Nephron progenitor cell (in vitro differentiated cells): ENCODE measurements at regions not wholly inside any gene's neighbourhood (a gene's known extent, or its start where the extent isn't known, plus 50 kb on each side); places are given as distances from the start of the nearest gene placed in this dataset.

ENCODE experiments used
- DNase-seq: peaks from one replicate; pipeline ENCODE4 v3.0.0; 2021
- H3K27ac Mint-ChIP-seq: 2 replicates; pipeline ENCODE4 v1.8.0; 2021; ENCODE audit warnings: mild to moderate bottlenecking, moderate library complexity, mixed read lengths
- H3K27me3 Mint-ChIP-seq: 2 replicates; pipeline ENCODE4 v1.8.0; 2021; ENCODE audit warnings: mild to moderate bottlenecking, low read depth, mixed read lengths; ENCODE audit not compliant: poor library complexity
- H3K36me3 Mint-ChIP-seq: 2 replicates; pipeline ENCODE4 v1.8.0; 2021; ENCODE audit warnings: low read depth, mixed read lengths
- H3K4me1 Mint-ChIP-seq: 2 replicates; pipeline ENCODE4 v1.8.0; 2021; ENCODE audit warnings: mixed read lengths
- H3K4me3 Mint-ChIP-seq: 2 replicates; pipeline ENCODE4 v1.8.0; 2021; ENCODE audit warnings: mild to moderate bottlenecking, moderate library complexity, mixed read lengths
- H3K9me3 Mint-ChIP-seq: 2 replicates; pipeline ENCODE4 v1.8.0; 2021; ENCODE audit warnings: mild to moderate bottlenecking, moderate library complexity, mixed read lengths
- CTCF ChIP-seq: fragments of 200-600 bp; sonication (generic); IDR thresholded peaks from 2 replicates; pipeline ENCODE4 v1.5.0; 2021; ENCODE audit warnings: antibody characterized with exemption

DNA sequence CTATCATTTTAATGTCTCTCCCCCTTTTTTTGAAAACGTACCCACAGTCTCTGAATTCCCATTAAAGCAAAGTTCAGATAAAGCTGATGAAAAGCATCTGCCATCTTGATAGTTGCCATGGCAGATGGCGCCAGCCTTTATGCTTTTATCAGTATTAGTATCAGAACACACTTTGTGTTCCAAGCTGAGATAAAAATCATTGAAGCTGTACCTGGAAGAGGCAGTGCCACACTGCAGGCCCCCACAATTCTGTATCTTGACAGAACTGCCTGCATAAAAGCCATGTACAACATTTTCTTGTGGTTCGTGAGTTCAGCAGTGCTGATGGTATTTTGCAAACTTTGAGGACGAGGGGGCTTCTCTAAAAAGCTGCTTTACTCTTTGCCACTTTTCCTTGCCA lies 311.7 kb downstream of the SATB1 start:
- no peak for TF ChIP-seq CTCF
- H3K4me1 Mint-ChIP-seq: peaks cover 22% of the 10 kb centered on the region
- H3K36me3 Mint-ChIP-seq: peaks cover 6% of the 10 kb centered on the region
- peaks cover 2% of the 10 kb centered on the region for H3K27me3 Mint-ChIP-seq
- H3K9me3 Mint-ChIP-seq: peaks cover 7% of the 10 kb centered on the region
- DNase-seq: no peak
- H3K27ac Mint-ChIP-seq: no peak overlapping the region
- H3K4me3 Mint-ChIP-seq: no peak overlapping the region

DNA sequence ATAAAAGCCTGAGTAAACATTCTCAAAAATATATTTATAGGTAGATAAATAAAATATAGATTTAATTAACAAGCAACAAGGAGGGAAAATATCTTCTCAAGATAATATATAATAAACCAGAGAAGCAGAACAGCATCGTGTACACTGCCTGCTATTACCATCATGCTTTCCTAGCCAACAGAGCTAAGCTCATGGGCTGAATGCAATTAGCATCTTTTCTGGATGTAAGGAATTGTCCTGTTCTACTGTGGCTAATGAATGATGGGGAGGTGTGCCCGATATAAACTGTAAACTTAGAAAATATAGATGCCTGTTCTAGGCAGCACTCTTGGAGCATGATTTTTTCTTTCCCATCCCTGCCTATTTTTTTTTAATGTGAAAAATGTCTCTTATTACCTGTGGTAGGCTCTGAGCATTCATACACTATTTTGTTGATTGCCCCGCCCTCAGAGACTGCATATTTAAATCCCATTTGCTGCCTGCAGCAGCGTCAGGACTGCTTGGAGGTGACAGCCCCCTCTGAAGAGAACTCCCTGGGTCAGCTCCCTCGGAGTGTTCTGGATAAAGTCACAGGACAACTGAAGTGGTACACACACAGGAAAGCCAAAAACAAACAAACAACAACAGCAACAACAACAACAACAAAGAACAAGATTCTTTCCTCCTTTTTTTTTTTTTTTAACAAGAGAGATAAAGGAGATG lies 312.3 kb downstream of the SATB1 start:
- peaks cover 7% of the 10 kb centered on the region for H3K9me3 Mint-ChIP-seq
- H3K27me3 Mint-ChIP-seq: peaks cover 2% of the 10 kb centered on the region
- peaks cover 22% of the 10 kb centered on the region for H3K4me1 Mint-ChIP-seq
- no peak for DNase-seq
- no peak overlapping the region for H3K4me3 Mint-ChIP-seq
- H3K27ac Mint-ChIP-seq: no peak overlapping the region
- peaks cover 11% of the 10 kb centered on the region for H3K36me3 Mint-ChIP-seq
- no peak for TF ChIP-seq CTCF

GRCh38 chr3:18111796-18112232 lies 313.3 kb downstream of the SATB1 start:
- Mint-ChIP-seq H3K27me3 (peaks cover 2% of the 10 kb centered on the region), H3K36me3 (peaks cover 11% of the 10 kb centered on the region), H3K9me3 (peaks cover 7% of the 10 kb centered on the region), H3K27ac (peak overlapping the region; percentile 42), H3K4me1 (peaks cover 22% of the 10 kb centered on the region), H3K4me3 (no peak overlapping the region)
- DNase-seq: peak; percentile 43
- no peak for TF ChIP-seq CTCF

DNA sequence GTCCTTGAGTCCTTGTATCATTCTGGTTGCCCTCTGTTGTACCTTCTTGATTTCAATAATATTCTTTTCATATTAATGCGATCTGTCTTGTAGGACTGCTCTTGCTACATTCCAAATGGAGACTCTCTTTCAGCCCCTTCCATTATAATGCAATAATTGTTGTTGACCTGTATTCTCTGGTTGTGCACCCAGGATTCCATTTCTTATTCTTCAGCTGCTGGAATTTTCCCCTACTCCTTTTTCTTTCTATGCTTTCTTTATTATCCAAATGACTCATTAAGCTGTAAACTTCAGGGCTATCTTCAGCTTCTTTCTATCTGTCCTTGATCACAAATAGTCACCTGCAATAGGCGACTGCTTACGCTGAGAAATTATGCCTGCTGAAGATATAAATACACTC lies 321.5 kb downstream of the SATB1 start:
- H3K27ac Mint-ChIP-seq: no peak overlapping the region

DNA sequence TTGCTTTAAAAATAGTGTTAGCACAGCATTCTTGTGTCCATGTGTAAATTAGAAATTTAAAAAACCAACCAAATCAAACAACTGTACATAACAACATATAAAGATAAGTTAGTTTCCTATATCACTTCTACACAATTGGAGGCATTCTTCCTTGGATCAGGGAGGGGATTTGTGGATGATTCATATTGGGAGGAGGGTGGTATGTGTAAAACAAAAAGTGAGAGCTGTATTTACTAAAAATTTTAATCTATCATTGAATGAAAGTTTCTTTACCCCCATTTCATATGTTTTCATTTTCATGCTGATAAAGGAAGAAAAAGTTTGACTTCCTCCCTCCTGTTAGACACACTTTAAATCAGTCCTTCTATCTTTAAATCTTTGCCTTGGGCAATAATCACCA lies 325.0 kb downstream of the SATB1 start:
- no peak for TF ChIP-seq CTCF
- DNase-seq: no peak
- no peaks in the 10 kb centered on the region for H3K4me1 Mint-ChIP-seq
- H3K4me3 Mint-ChIP-seq: no peak overlapping the region
- no peak overlapping the region for H3K27ac Mint-ChIP-seq
- peaks cover 23% of the 10 kb centered on the region for H3K9me3 Mint-ChIP-seq
- peaks cover 4% of the 10 kb centered on the region for H3K27me3 Mint-ChIP-seq
- H3K36me3 Mint-ChIP-seq: peaks cover 23% of the 10 kb centered on the region

More for the DNA sequence above, 321.5 kb downstream of the SATB1 start:
- DNase-seq: no peak
- TF ChIP-seq CTCF: no peak
- H3K27me3 Mint-ChIP-seq: no peaks in the 10 kb centered on the region
- H3K4me3 Mint-ChIP-seq: no peak overlapping the region
- no peaks in the 10 kb centered on the region for H3K4me1 Mint-ChIP-seq
- no peaks in the 10 kb centered on the region for H3K9me3 Mint-ChIP-seq
- peaks cover 4% of the 10 kb centered on the region for H3K36me3 Mint-ChIP-seq

DNA sequence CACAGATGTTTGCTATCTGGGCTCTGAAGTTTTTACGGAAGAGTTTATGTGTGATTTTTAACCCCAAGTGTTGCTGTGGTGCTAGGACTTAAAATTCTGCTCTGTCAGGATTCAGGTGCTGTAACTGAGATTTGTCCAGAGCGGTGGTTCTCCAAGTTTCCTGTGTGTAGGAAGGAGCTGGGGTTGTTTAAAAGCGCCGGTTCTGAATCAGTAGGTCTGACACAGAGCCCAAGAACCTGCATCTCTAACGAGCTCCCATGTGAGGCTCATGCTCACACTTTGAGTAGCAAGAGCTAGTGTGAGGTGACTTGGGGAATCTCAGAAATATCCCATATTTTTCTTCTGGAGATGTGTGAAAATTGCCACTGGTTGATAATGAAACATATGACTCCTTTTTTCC lies 325.5 kb downstream of the SATB1 start:
- TF ChIP-seq CTCF: no peak
- H3K4me1 Mint-ChIP-seq: no peaks in the 10 kb centered on the region
- peaks cover 28% of the 10 kb centered on the region for H3K36me3 Mint-ChIP-seq
- H3K27me3 Mint-ChIP-seq: peaks cover 4% of the 10 kb centered on the region
- peaks cover 23% of the 10 kb centered on the region for H3K9me3 Mint-ChIP-seq
- DNase-seq: no peak
- H3K4me3 Mint-ChIP-seq: no peak overlapping the region
- H3K27ac Mint-ChIP-seq: no peak overlapping the region
